Activated T-cell treated with anti-CD3 and anti-CD28 coated beads for 48 hours (primary cell): ENCODE measurements at regions not wholly inside any gene's neighbourhood (a gene's known extent, or its start where the extent isn't known, plus 50 kb on each side); places are given as distances from the start of the nearest gene placed in this dataset.

Experiments
- DNase-seq: peaks from one replicate; pipeline ENCODE4 v3.0.0-alpha.2; 2020; ENCODE audit warnings: low read depth

DNA sequence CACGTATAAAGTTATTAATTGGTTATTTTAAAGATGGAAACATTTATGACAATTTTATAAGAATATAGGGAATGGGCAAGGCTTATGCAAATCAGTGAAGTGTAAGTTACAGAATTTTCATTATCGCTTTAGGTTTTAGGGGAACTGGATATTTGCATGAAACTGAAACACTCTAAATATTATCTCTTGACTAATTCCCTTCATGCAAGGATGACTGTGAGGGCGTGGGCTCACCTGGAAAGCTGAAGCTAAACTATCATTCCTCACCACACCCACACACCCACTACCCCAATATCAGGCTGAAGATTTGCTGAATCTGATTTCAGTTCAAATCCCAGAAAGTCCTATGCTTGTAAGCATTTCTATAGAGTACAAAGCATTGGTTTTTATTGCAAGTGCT lies 81.7 kb upstream of the ARHGAP24 start:
- no peak for DNase-seq

DNA sequence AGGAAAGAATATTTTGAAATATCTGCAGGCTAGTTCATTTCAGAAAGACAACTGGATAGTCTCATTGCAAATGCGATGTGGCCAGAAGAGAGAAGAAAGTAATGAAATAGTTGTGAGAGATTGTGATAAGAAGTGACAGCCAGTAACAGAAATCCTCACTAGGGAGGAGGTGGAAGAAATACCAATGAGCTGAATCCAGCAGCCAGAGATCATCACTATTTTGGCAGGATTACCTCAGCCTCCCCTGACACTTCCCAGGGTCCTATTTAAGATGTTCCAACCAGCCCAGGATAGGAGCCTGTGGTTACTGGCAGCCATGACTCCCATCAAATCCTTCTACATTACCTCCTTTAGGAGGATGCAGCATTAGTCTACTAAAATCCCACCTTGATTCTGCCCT lies 76.7 kb upstream of the ARHGAP24 start:
- DNase-seq: no peak

DNA sequence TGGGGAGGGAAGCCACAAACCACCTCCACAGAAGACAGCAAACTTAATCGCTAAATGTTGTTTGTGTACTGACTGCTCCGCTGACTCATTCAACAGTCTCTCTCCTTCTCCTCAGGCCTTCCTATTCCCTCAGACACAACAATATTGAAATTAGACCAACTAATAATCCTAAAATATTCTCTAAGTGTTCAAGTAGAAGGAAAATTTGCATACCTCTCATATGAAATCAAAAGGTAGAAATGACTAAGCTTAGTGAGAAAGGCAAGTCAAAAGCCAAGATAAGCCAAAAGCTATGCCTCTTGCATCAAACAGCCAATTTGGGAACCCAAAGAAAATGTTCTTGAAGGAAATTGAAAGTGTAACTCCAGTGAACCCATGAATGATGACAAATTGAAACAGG lies 75.7 kb upstream of the ARHGAP24 start:
- no peak for DNase-seq

DNA sequence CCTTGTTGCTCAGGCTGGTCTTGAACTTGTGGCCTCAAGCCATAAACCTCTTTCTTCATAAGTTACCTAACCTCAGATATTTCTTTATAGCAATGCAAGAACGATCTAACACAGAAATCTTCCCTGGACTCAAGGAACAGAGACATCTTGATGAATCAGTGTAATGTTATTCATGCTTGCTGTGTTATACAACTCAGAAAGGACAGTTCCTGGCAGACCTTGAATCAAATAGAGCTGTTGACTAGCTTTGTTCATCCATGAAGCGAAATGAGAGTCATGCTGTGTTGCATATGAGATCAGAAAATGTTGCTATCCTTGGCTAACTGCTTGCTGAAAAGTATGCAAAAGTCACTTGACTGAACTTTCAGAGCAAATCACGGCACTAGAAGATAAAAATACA lies 72.6 kb upstream of the ARHGAP24 start:
- DNase-seq: no peak

DNA sequence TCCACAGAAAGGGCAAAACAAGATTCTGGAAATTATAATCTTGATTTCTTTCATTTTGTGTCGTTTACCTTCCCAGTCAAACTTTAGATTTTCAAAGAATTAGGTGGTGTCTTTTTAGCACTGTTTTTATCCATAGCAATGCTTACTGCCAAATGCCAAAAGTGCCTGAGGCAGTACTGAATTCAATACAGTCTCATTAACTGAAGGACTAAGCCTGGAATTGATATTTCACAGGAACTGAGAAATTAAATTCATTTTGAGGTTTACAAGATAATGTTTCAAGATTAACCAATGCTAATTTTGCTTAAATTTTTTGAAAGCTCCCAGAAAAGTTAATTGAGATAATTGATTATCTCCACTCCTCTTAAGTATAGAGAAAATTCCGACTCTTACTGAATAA lies 68.8 kb upstream of the ARHGAP24 start:
- DNase-seq: no peak

DNA sequence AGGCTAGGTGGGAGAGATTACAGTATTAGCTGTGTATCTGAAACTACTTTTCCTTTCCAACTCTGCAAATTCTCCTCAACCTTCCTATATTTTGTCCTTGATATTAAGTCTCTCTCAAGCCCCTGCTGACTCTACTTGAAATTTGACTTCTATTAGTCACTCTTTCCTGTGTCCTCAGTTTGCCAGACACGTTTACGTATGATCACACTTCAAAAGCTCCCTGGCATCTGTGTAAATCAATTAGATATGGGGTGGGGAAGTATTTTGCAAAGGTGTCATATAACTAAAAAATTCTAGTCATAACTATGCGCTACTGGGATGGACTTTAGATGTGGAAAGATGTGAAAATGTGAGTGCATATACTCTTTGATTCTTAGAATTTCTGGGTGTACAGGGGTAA lies 67.4 kb upstream of the ARHGAP24 start:
- DNase-seq: no peak

DNA sequence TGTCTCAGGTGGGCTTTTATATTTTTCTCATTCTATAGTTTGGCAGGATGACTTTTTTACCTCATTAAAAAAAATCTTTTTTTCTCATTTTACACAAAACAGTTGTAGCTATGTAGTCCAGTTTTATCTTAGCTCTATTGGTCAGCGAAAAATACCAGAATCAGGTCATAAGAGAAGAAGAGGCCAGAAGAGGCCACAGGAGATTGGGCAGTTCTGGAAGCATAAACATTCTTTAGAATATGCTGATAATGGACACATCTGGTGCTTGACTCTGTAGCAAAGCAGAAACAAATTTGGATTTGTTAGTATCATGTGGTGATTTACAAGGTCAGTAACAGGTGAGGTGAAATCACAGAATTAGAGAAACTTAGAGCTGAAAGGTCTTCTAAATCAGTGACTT lies 66.6 kb upstream of the ARHGAP24 start:
- no peak for DNase-seq

DNA sequence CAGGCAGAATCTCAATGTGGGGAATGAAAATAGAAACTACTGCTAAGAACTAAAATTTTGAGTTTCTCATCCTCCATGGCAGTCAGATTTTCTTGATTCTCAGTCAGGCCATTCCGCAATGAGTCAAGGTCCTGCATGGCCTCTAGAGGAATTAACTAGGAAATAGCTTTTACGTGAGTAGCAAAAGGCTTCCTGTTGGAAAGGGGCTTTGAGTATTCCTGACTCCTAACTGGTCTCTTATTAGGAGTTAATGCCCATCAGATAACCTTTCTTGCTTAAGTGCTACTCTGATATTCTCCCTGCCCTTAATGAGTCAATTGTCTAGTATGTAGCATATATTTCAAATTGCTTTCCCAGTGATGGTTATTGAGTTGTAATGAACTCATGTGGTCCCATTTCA lies 65.7 kb upstream of the ARHGAP24 start:
- DNase-seq: no peak

DNA sequence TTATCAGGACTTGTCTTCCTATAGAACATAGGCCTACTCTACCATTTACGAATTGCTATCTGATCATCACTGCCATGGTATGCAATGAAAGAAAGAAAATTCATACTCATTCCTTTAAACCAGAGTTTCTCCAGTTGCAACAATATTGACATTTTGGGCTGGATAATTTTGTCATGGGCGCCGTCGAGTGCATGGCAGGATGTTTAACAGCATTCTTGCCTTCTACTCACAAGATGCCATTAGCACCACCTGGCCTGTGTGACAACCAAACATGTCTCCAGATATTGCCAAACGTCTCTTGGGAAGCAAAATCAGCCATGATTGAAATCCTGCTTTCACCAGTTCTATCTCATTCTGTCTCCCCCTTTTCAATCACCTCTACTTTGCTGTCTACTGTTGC lies 63.6 kb upstream of the ARHGAP24 start:
- DNase-seq: no peak

DNA sequence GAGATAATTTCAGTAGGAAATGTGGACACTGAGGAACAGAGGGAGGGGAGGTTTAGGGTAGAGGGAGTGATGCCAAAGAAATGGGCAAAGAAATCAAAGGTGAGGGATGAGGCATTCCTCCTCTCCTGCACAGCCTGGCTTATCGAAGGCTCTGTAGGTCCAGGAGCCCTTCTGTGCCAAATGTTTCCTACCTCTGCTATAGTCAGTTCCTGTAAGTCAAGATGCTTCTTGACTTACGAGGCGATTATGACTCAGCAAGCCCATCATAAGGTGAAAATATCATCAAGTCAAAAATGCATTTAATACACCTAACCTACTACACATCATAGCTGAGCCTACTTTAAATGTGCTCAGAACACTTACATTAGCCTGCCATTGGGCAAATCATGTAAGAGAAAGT lies 60.0 kb upstream of the ARHGAP24 start:
- DNase-seq: no peak

DNA sequence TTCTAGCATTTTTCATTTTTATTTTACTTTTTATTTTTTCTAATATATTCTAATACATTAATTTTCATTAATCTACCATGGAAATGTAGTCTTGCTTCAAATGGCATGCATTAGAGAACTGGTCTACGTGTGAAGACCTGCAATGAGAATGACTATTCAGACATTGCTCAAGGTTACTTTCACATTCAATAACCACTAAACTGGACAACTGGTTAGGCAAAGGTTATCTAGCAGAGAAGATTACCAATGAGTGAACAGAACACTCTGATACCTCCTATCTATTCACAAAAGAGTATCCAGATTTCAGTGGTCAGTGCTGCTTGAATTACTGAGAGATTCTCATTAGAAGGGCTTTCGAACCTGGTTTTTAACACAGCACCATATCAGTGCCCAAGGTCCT lies 58.9 kb upstream of the ARHGAP24 start:
- no peak for DNase-seq

DNA sequence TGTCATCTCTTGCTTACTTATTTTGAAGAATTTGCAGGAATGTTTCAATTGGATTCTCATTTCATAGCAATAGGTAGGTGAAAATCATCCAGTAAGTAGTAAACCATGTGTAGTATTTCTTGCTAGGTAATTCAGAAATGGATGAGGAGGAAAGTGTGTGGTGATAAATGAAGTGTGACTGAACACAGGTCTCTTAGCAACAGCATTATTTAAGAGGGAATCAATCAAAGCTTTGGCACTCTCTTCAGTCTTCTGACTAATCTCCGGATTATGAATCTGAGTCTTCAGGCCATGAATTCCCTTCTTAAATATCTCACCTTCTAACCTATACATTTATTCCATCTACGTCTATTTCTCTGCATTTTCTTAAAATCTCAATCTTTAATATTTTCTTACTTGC lies 55.8 kb upstream of the ARHGAP24 start:
- DNase-seq: no peak

DNA sequence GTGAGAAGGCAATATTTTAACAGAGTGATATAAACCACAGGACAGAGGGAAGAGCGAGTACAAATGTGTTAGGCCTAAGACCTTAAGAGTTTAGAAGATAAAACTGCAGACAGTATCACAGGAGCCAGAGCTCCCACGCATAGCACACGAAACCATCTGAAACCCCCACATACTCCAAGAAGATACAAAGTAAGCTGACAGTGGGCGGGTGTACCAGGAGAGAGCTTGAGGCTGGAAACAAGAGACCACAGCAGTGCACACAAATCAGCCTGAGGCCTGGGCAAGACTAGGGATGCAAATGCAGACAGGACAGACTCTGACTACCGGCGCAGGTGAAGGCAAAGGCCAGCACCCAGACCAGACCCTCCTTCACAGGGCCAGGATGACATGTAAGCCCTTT lies 54.1 kb upstream of the ARHGAP24 start:
- no peak for DNase-seq

DNA sequence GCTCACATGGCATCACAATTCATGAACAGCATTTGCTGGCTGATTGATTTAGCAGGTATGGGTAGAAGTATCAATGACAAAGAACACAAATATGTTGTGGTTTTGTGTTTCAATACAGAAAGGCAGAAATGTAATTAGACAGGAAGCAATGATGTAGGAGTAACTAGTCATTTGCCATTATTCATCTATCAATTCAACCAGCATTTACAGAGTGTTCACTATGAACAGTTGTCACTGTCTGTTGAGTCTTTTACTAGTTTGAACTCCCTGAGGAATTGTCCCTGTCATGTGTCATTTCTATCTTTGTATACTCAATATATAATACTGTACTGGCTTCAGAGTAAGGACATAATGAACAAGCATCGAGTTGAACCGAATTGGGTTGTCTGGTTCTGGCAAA lies 51.5 kb upstream of the ARHGAP24 start:
- DNase-seq: no peak
